MCF 10A (cell line): ENCODE measurements at regions not wholly inside any gene's neighbourhood (a gene's known extent, or its start where the extent isn't known, plus 50 kb on each side); places are given as distances from the start of the nearest gene placed in this dataset.

Experiments
- BruUV-seq: library from RNA; stranded (reverse); fragments of 400-500 nt; replicated peaks from 2 replicates; lab custom pipeline; 2021; lab: Mats Ljungman, UMichigan
- CTCF ChIA-PET: fragments of 300-600 bp; sonication (Branson Sonifier 250); formaldehyde crosslinking; extraction: SDS; loops from one replicate; lab custom pipeline; 2021; ENCODE audit warnings: antibody characterized with exemption, inconsistent platforms; lab: Yijun Ruan, JAX
- POLR2A ChIA-PET: fragments of 300-600, 350-650 bp; sonication (Branson Sonifier 250); formaldehyde crosslinking; extraction: SDS; loops from one replicate; lab custom pipeline; 2020; ENCODE audit warnings: antibody characterized with exemption, inconsistent platforms; lab: Yijun Ruan, JAX
- DNase-seq: peaks from one replicate; pipeline ENCODE4 v3.0.0-alpha.2; 2018; ENCODE audit not compliant: unreplicated experiment
- H3K27ac Mint-ChIP-seq: one replicate; pipeline ENCODE4 v1.8.0; 2022; ENCODE audit warnings: mild to moderate bottlenecking, low read depth, mixed read lengths; ENCODE audit not compliant: unreplicated experiment
- H3K27me3 Mint-ChIP-seq: one replicate; pipeline ENCODE4 v1.8.0; 2022; ENCODE audit warnings: mixed read lengths; ENCODE audit not compliant: insufficient read depth, unreplicated experiment
- H3K36me3 Mint-ChIP-seq: one replicate; pipeline ENCODE4 v1.8.0; 2022; ENCODE audit warnings: mild to moderate bottlenecking, moderate library complexity, mixed read lengths; ENCODE audit not compliant: insufficient read depth, unreplicated experiment
- H3K4me1 Mint-ChIP-seq: one replicate; pipeline ENCODE4 v1.8.0; 2022; ENCODE audit warnings: mixed read lengths; ENCODE audit not compliant: insufficient read depth, unreplicated experiment
- H3K4me3 Mint-ChIP-seq: one replicate; pipeline ENCODE4 v1.8.0; 2022; ENCODE audit warnings: mild to moderate bottlenecking, moderate library complexity, mixed read lengths; ENCODE audit not compliant: unreplicated experiment
- H3K9me3 Mint-ChIP-seq: one replicate; pipeline ENCODE4 v1.8.0; 2022; ENCODE audit warnings: mixed read lengths; ENCODE audit not compliant: unreplicated experiment
- intact Hi-C: fragments of 100-400 bp; cut with micrococcal nuclease; formaldehyde crosslinking; loops from 2 replicates; pipeline ENCODE4 v1.14.1; 2022
- TF ChIP-seq, protein P1 (sequence below): fragments of 200-600 bp; IDR thresholded peaks from one replicate; pipeline ENCODE4 v1.8.0; 2022; ENCODE audit warnings: antibody characterized with exemption, mild to moderate bottlenecking; ENCODE audit not compliant: unreplicated experiment

DNA sequence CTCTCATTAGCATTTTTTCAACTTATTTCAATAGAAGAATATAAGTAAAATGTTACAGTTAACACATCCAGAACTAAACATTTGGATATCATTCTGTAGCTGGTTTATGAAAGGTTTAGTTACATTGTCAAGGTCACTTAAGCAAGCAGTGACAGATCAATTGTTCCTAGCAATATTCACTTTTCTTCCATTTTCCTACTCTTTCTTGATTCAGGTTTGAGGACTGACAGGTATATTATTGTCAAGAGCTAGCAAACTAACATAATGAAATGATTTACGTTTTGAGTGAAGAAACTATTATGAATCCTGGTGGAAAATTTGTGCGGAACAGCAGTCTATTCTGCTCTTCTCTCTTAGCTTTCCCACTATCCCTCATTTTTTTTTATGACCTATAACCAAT is 220.4 kb upstream of the ADGRL4 start:
- BruUV-seq, result no TSS peak
- POLR2A ChIA-PET, result no interaction called here
- Mint-ChIP-seq H3K4me1 (no peaks in the 10 kb centered on the region), H3K4me3 (no peak overlapping the region), H3K9me3 (peaks cover 7% of the 10 kb centered on the region), H3K27ac (no peak overlapping the region), H3K27me3 (no peaks in the 10 kb centered on the region), H3K36me3 (no peaks in the 10 kb centered on the region)
- TF ChIP-seq, protein P1, sequence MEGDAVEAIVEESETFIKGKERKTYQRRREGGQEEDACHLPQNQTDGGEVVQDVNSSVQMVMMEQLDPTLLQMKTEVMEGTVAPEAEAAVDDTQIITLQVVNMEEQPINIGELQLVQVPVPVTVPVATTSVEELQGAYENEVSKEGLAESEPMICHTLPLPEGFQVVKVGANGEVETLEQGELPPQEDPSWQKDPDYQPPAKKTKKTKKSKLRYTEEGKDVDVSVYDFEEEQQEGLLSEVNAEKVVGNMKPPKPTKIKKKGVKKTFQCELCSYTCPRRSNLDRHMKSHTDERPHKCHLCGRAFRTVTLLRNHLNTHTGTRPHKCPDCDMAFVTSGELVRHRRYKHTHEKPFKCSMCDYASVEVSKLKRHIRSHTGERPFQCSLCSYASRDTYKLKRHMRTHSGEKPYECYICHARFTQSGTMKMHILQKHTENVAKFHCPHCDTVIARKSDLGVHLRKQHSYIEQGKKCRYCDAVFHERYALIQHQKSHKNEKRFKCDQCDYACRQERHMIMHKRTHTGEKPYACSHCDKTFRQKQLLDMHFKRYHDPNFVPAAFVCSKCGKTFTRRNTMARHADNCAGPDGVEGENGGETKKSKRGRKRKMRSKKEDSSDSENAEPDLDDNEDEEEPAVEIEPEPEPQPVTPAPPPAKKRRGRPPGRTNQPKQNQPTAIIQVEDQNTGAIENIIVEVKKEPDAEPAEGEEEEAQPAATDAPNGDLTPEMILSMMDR, result no peak
- no peak for DNase-seq
- CTCF ChIA-PET, result no interaction called here
- intact Hi-C loops, result no loop called here

DNA sequence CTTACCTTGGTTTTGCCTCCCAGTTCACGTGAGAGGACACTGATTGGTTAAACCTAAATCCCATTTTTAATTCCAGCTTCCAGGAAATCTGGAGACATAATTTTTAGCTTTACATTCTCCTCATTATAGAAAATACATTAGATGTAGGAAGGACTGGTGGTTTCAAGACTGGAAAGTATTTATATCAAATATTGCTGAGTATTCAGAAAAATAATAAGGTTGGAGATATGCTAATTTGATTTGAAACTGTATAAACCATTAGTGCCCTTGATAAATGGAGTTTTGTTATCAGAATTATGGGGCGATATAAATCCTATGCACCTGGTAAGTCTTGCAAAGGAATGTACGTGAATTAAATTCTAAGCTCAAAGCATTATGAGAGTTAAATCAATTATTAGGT is 218.0 kb upstream of the ADGRL4 start:
- Mint-ChIP-seq H3K9me3 (peaks cover 7% of the 10 kb centered on the region), H3K27me3 (no peaks in the 10 kb centered on the region), H3K27ac (no peak overlapping the region), H3K4me1 (no peaks in the 10 kb centered on the region), H3K4me3 (no peak overlapping the region), H3K36me3 (no peaks in the 10 kb centered on the region)
- TF ChIP-seq, protein P1, result no peak
- ChIA-PET CTCF (interaction anchor here (0.6 to 0.7 kb wide), 3 partner anchors 245 to 1670 kb away, joined by 3 to 4 read pairs (median 3); no protein-coding TSS in a partner anchor), POLR2A (no interaction called here)
- DNase-seq, result no peak
- intact Hi-C loops, result no loop called here
- no TSS peak for BruUV-seq

DNA sequence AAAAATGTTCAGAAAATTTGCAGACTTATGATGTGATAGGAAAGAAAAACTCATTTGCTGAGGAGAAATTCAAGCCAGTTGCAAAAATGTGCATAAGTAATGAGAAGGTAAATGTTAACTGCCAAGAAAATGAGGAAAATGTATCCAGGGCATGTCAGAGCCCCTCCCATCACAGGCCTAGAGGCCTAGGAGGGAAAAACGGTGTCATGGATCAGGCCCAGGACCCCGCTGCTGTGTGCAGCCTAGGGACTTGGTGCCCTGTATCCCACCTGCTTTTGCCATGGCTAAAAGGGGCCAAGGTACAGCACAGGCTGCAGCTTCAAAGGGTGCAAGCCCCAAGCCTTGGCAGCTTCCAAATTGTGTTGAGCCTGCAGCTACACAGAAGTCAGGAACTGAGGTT is 214.0 kb upstream of the ADGRL4 start:
- TF ChIP-seq, protein P1, result no peak
- Mint-ChIP-seq H3K27ac (no peak overlapping the region), H3K4me1 (no peaks in the 10 kb centered on the region), H3K27me3 (no peaks in the 10 kb centered on the region), H3K4me3 (no peak overlapping the region), H3K36me3 (no peaks in the 10 kb centered on the region), H3K9me3 (no peaks in the 10 kb centered on the region)
- ChIA-PET POLR2A (interaction anchor here (0.5 kb wide), 1 partner anchor 50 kb away, joined by 3 read pairs; no protein-coding TSS in a partner anchor), CTCF (interaction anchor here (0.6 to 1.1 kb wide), 2 partner anchors 11 to 29 kb away, joined by 3 read pairs; no protein-coding TSS in a partner anchor)
- intact Hi-C loops, result no loop called here
- no TSS peak for BruUV-seq
- no peak for DNase-seq

DNA sequence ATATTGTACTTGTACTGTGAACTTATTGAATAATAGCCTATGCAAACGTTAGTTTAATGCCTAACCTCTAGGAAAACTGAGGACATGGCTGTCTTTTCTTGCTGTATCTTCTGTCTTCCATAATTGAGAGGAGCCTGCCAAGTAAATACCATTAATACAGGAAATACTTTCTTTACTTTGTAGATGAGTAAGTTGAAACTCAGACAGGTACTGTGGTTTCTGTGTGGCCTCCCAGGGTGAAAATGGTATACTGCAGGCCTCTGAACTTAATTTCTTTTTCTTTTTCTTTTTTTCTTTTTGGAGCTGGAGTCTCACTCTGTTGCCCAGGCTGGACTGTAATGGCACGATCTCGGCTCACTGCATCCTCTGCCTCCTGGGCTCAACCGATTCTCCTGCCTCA is 208.8 kb upstream of the ADGRL4 start:
- Mint-ChIP-seq H3K36me3 (no peaks in the 10 kb centered on the region), H3K9me3 (peaks cover 6% of the 10 kb centered on the region), H3K27me3 (no peaks in the 10 kb centered on the region), H3K4me1 (no peaks in the 10 kb centered on the region), H3K4me3 (no peak overlapping the region), H3K27ac (no peak overlapping the region)
- TF ChIP-seq, protein P1, result no peak
- CTCF ChIA-PET, result no interaction called here
- POLR2A ChIA-PET, result interaction anchor here (0.6 kb wide), 1 partner anchor 395 kb away, joined by 3 read pairs; no protein-coding TSS in a partner anchor
- no TSS peak for BruUV-seq
- no peak for DNase-seq
- intact Hi-C loops, result no loop called here
